Adipocyte (in vitro differentiated cells): ENCODE measurements at regions not wholly inside any gene's neighbourhood (a gene's known extent, or its start where the extent isn't known, plus 50 kb on each side); places are given as distances from the start of the nearest gene placed in this dataset.
A peak's percentile ranks its signal among the peaks of the same experiment; 100 is the strongest.

ENCODE experiments used
- DNase-seq: peaks from one replicate; pipeline ENCODE4 v3.0.0-alpha.2; 2015; ENCODE audit warnings: low read depth
- H3K27me3 ChIP-seq: replicated peaks from 2 replicates; pipeline ENCODE4 v1.7.0; 2013; ENCODE audit warnings: mild to moderate bottlenecking, low read length, moderate library complexity; ENCODE audit not compliant: control insufficient read depth, insufficient read depth
- H3K36me3 ChIP-seq: 2 replicates; pipeline ENCODE4 v1.7.0; 2013; ENCODE audit warnings: low read length, mild to moderate bottlenecking, moderate library complexity; ENCODE audit not compliant: control insufficient read depth, insufficient read depth, severe bottlenecking
- H3K4me1 ChIP-seq: 2 replicates; pipeline ENCODE4 v1.7.0; 2013; ENCODE audit warnings: mild to moderate bottlenecking, low read length, moderate library complexity; ENCODE audit not compliant: control insufficient read depth, insufficient read depth
- H3K4me3 ChIP-seq: 2 replicates; pipeline ENCODE4 v1.7.0; 2013; ENCODE audit warnings: mild to moderate bottlenecking, low read length, moderate library complexity
- H3K9ac ChIP-seq: 2 replicates; pipeline ENCODE4 v1.7.0; 2013; ENCODE audit warnings: mild to moderate bottlenecking, low read length, moderate library complexity
- H3K9me3 ChIP-seq: 2 replicates; pipeline ENCODE4 v1.7.0; 2013; ENCODE audit warnings: mild to moderate bottlenecking, low read length, moderate library complexity; ENCODE audit not compliant: control insufficient read depth

- Histone ChIP-seq H3K27me3 (no peaks in the 10 kb centered on the region), H3K4me1 (no peaks in the 10 kb centered on the region), H3K9me3 (no peaks in the 10 kb centered on the region), H3K4me3 (no peak overlapping the region), H3K9ac (no peak overlapping the region), H3K36me3 (no peaks in the 10 kb centered on the region)
- no peak for DNase-seq
These were observed 460.0 kb upstream of the SGCD start for GRCh38 chr5:155866971-155867370.

GRCh38 chr5:155867522-155868088 lies 459.4 kb upstream of the SGCD start:
- DNase-seq = no peak
- Histone ChIP-seq H3K4me3 (no peak overlapping the region), H3K9me3 (no peaks in the 10 kb centered on the region), H3K4me1 (no peaks in the 10 kb centered on the region), H3K36me3 (no peaks in the 10 kb centered on the region), H3K9ac (no peak overlapping the region), H3K27me3 (no peaks in the 10 kb centered on the region)

DNA sequence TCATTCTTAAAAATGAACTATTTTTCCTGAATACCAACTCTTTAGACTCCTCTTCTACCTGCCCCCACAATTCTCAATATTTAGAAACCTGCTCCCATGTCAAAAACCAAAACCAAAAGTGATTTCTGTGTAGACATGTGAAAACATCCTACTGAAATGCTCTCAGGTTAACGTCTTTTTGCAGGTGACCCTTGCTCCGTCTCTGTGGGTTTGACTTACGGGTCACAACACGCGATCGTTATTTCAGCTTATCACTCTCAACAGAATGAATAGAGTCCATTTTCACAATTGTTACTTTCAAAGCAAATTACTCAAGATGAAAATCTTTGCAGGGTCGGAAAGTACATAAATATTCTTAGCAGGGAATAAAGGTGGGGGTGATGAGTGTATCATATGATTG lies 456.3 kb upstream of the SGCD start:
- Histone ChIP-seq H3K27me3 (no peaks in the 10 kb centered on the region), H3K9ac (no peak overlapping the region), H3K4me1 (no peaks in the 10 kb centered on the region), H3K4me3 (no peak overlapping the region), H3K36me3 (no peaks in the 10 kb centered on the region), H3K9me3 (no peaks in the 10 kb centered on the region)
- DNase-seq = no peak

- no peaks in the 10 kb centered on the region for H3K9me3 ChIP-seq
- H3K4me1 ChIP-seq = no peaks in the 10 kb centered on the region
- H3K27me3 ChIP-seq = no peaks in the 10 kb centered on the region
- H3K4me3 ChIP-seq = no peak overlapping the region
- DNase-seq = no peak
- H3K9ac ChIP-seq = no peak overlapping the region
- no peaks in the 10 kb centered on the region for H3K36me3 ChIP-seq
These were observed 455.3 kb upstream of the SGCD start for GRCh38 chr5:155871623-155872022.

DNA sequence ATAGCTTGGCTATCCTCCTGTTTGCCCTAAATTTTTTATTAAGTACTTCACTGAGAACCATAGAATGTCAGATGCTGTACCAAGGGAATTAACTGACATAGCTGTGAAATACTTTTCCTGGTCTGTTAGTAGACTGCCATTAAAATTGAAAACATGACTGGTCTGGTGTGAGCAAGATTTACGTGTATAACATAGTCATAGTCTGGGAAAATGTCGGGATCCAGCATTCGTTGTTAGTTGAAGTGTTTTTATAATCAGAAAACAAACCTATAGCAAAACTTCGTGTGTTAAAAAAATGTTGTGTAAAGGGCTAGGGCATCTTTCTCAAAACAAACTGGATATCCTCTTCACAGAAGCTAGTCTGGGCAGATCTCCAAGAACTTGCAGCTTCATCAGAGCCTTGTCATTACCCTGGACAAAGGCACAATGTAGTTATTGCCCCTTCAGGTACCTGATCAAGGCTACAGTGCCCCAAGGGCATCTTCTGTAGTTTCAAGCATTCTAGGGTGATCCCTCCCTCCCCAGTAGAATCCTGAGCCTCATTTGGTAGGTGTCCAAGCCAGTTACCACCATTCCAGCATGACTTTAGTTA lies 454.2 kb upstream of the SGCD start:
- H3K36me3 ChIP-seq = no peaks in the 10 kb centered on the region
- H3K9me3 ChIP-seq = no peaks in the 10 kb centered on the region
- H3K4me3 ChIP-seq = no peak overlapping the region
- peak; percentile 44 for DNase-seq
- H3K27me3 ChIP-seq = no peaks in the 10 kb centered on the region
- no peaks in the 10 kb centered on the region for H3K4me1 ChIP-seq
- no peak overlapping the region for H3K9ac ChIP-seq

DNA sequence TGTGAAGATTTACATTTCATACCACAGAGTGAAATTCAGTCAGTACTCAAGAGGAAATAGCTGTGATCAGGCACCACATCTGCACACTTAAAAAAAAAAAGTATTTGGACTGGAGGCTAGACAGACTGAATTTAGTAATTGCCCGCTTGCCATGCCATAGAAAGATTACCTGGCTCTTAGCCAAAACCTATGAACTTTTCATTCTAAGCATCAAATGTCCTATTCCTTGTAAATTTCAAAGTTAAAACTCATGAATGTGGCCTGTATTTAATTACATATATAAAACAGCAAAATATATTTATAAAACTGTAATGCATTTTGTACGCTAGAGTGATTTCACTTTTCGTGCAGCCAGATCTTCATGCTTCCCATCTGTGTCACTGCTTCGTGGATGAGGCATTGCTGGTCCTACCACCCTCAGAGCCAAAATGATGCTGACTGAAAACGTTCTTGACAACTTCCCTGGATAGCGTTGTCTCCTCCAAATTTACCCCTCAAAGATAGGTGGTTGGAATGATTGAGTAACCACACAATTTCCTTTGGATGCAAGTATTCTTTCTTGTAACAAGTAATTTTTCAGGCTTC lies 447.9 kb upstream of the SGCD start:
- H3K4me3 ChIP-seq = no peak overlapping the region
- H3K4me1 ChIP-seq = no peaks in the 10 kb centered on the region
- H3K27me3 ChIP-seq = no peaks in the 10 kb centered on the region
- H3K36me3 ChIP-seq = no peaks in the 10 kb centered on the region
- no peaks in the 10 kb centered on the region for H3K9me3 ChIP-seq
- DNase-seq = peak; percentile 79
- H3K9ac ChIP-seq = no peak overlapping the region

DNA sequence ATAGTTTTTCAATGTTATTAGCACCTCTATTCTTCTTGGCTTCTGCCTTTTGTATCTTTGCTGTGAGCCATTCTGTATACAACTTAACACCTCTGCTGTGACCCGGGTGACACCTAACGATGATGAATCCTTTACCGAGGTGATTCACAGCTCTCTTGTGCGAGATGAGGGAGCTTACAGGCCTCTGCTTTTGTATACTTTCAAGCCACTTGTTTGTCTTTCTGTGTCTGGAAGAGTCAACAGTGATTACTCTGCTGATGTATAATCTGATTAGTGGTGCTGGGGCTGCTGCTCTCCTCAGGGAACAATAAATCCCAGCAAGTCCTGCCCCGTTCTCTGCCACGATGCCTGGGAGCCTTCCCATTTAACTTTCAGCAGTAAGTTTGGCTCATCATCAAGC lies 442.9 kb upstream of the SGCD start:
- DNase-seq = no peak
- H3K27me3 ChIP-seq = no peaks in the 10 kb centered on the region
- no peaks in the 10 kb centered on the region for H3K4me1 ChIP-seq
- H3K4me3 ChIP-seq = no peak overlapping the region
- H3K36me3 ChIP-seq = no peaks in the 10 kb centered on the region
- H3K9ac ChIP-seq = no peak overlapping the region
- no peaks in the 10 kb centered on the region for H3K9me3 ChIP-seq

DNA sequence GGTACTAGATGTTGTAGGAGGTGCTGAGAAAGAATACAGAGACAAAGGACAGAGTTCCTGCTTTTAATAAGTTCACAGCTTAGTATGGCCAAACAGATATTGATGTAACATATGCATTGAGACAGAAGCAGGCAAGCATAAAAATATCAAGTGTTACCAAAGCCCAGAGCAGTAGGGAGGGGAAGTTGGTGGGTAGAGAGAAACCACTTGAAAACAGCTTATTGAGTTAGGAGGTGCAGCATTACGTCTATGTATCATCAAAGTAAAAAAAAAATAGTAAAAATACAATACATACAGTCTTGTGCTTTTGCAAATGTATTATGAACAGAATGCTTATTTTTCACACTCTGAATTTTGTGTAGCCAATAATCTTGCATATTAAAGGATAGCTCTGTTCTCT lies 441.8 kb upstream of the SGCD start:
- no peaks in the 10 kb centered on the region for H3K36me3 ChIP-seq
- H3K9ac ChIP-seq = no peak overlapping the region
- DNase-seq = no peak
- no peaks in the 10 kb centered on the region for H3K27me3 ChIP-seq
- H3K9me3 ChIP-seq = no peaks in the 10 kb centered on the region
- H3K4me3 ChIP-seq = no peak overlapping the region
- H3K4me1 ChIP-seq = no peaks in the 10 kb centered on the region

- no peaks in the 10 kb centered on the region for H3K36me3 ChIP-seq
- peak; percentile 3 for DNase-seq
- H3K27me3 ChIP-seq = no peaks in the 10 kb centered on the region
- H3K9ac ChIP-seq = no peak overlapping the region
- H3K9me3 ChIP-seq = no peaks in the 10 kb centered on the region
- H3K4me1 ChIP-seq = no peaks in the 10 kb centered on the region
- H3K4me3 ChIP-seq = no peak overlapping the region
These were observed 440.5 kb upstream of the SGCD start for GRCh38 chr5:155886311-155887031.

DNA sequence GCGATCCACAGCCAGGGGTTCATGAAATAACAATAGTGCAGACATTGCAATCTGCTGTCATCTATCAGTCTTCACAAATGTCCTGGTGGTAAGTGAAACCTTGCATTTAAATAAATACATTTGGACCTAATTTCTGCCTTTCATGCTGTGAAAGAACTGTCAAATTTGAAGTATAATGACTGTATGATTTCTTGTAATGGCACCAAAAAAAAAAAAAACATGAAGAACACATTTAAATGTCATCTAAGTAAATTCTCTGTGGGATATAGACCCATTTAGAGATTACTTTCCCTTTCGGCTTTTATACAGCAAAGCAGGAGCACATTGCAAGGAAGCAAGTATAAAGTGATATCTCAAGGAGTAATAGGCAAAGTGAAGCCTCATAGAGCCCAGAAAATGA lies 431.5 kb upstream of the SGCD start:
- Histone ChIP-seq H3K36me3 (no peaks in the 10 kb centered on the region), H3K9ac (no peak overlapping the region), H3K27me3 (no peaks in the 10 kb centered on the region), H3K4me3 (no peak overlapping the region), H3K9me3 (no peaks in the 10 kb centered on the region), H3K4me1 (no peaks in the 10 kb centered on the region)
- no peak for DNase-seq

- H3K36me3 ChIP-seq = no peaks in the 10 kb centered on the region
- no peaks in the 10 kb centered on the region for H3K4me1 ChIP-seq
- no peak overlapping the region for H3K4me3 ChIP-seq
- DNase-seq = peak; percentile 69
- H3K9me3 ChIP-seq = no peaks in the 10 kb centered on the region
- H3K27me3 ChIP-seq = no peaks in the 10 kb centered on the region
- no peak overlapping the region for H3K9ac ChIP-seq
These were observed 429.2 kb upstream of the SGCD start for GRCh38 chr5:155897761-155898160.
